ENCODE measurements at regions not wholly inside any gene's neighbourhood (a gene's known extent, or its start where the extent isn't known, plus 50 kb on each side); places are given as distances from the start of the nearest gene placed in this dataset.
"Not testable (repeated sequence)": the region's sequence is repeated elsewhere in the genome, so short reads cannot be mapped to it uniquely, and the experiment has no call there.

GRCh38 chr16:25553711-25554436, 137.9 kb upstream of the HS3ST4 start:
- no peak for TF ChIP-seq CTCF (IDR thresholded peaks at IDR 0.05; ENCODE audit: control extremely low read depth, extremely low read depth, low read depth, missing control alignments)
- DNase-seq (ENCODE audit: extremely low spot score), result no peak
- POLR2A ChIA-PET, result no interaction called here
- CTCF ChIA-PET, result no interaction called here

- POLR2A ChIA-PET, result no interaction called here
- no peak for DNase-seq (ENCODE audit: extremely low spot score)
- CTCF ChIA-PET, result no interaction called here
- no peak for TF ChIP-seq CTCF (IDR thresholded peaks at IDR 0.05; ENCODE audit: control extremely low read depth, extremely low read depth, low read depth, missing control alignments)
These were observed 141.1 kb upstream of the HS3ST4 start for GRCh38 chr16:25550647-25551046.

GRCh38 chr16:25546791-25547190, 145.0 kb upstream of the HS3ST4 start:
- POLR2A ChIA-PET, result no interaction called here
- no peak for DNase-seq (ENCODE audit: extremely low spot score)
- TF ChIP-seq CTCF (IDR thresholded peaks at IDR 0.05; ENCODE audit: control extremely low read depth, extremely low read depth, low read depth, missing control alignments), result no peak
- CTCF ChIA-PET, result no interaction called here

- ChIA-PET CTCF (interaction anchor here (0.9 kb wide), 1 partner anchor 21 kb away, joined by 3 read pairs; no protein-coding TSS in a partner anchor), POLR2A (no interaction called here)
- DNase-seq (ENCODE audit: extremely low spot score), result no peak
- no peak for TF ChIP-seq CTCF (IDR thresholded peaks at IDR 0.05; ENCODE audit: control extremely low read depth, extremely low read depth, low read depth, missing control alignments)
These were observed 147.5 kb upstream of the HS3ST4 start for GRCh38 chr16:25544294-25544693.

- ChIA-PET POLR2A (no interaction called here), CTCF (no interaction called here)
- no peak for DNase-seq (ENCODE audit: extremely low spot score)
- TF ChIP-seq CTCF (IDR thresholded peaks at IDR 0.05; ENCODE audit: control extremely low read depth, extremely low read depth, low read depth, missing control alignments), result no peak
These were observed 149.5 kb upstream of the HS3ST4 start for GRCh38 chr16:25542306-25542705.

GRCh38 chr16:25539767-25540166, 152.0 kb upstream of the HS3ST4 start:
- CTCF ChIA-PET, result not testable (repeated sequence)

GRCh38 chr16:25523183-25523582, 168.6 kb upstream of the HS3ST4 start:
- ChIA-PET CTCF (no interaction called here), POLR2A (no interaction called here)
- no peak for TF ChIP-seq CTCF (IDR thresholded peaks at IDR 0.05; ENCODE audit: control extremely low read depth, extremely low read depth, low read depth, missing control alignments)
- DNase-seq (ENCODE audit: extremely low spot score), result no peak

More at GRCh38 chr16:25539767-25540166, 152.0 kb upstream of the HS3ST4 start:
- DNase-seq (ENCODE audit: extremely low spot score); POLR2A ChIA-PET: not testable (repeated sequence)
